ENCODE measurements at regions not wholly inside any gene's neighbourhood (a gene's known extent, or its start where the extent isn't known, plus 50 kb on each side); places are given as distances from the start of the nearest gene placed in this dataset.

GRCh38 chr12:104844123-104844522 lies 114.0 kb downstream of the SLC41A2 start:
- DNase-seq (ENCODE audit: low read depth, low spot score) (no peak), FAIRE-seq (no peak)
- intact Hi-C loops (cut with micrococcal nuclease) (no loop called here), dilution Hi-C loops (cut with MboI; ENCODE audit: extremely low pct_ligation_motif_present, low sequenced_read_pairs) (no loop called here)
- no TSS peak for BruUV-seq (replicated peaks)
- Histone ChIP-seq H3K9me3 (replicated peaks; ENCODE audit: control insufficient read depth, insufficient read depth, low read length) (no peaks in the 10 kb centered on the region), H2AFZ (ENCODE audit: low read depth, low read length) (no peak overlapping the region), H3K27me3 (ENCODE audit: control insufficient read depth in 2 of 2, insufficient read depth in 2 of 2, low read length in 2 of 2) (no peaks in the 10 kb centered on the region), H3K4me3 (replicated peaks in 1 of 3; ENCODE audit: insufficient read depth in 1 of 3, low read depth in 1 of 3, low read length in 3 of 3) (no peak overlapping the region), H3K36me3 (ENCODE audit: control insufficient read depth in 2 of 2, extremely low read depth in 1 of 2, insufficient read depth in 2 of 2, low read length in 2 of 2) (no peaks in the 10 kb centered on the region), H3K4me1 (ENCODE audit: control insufficient read depth, extremely low read depth, insufficient read depth, low read length) (no peaks in the 10 kb centered on the region), H3K9ac (replicated peaks; ENCODE audit: extremely low read depth, insufficient read depth, low read length) (no peak overlapping the region), H3K27ac (ENCODE audit: insufficient read depth, low read depth, low read length) (no peak overlapping the region), H3K4me2 (ENCODE audit: insufficient read depth, low read length) (no peak overlapping the region), H4K20me1 (replicated peaks; ENCODE audit: control insufficient read depth, extremely low read depth, insufficient read depth, low read length) (no peaks in the 10 kb centered on the region), H3K79me2 (ENCODE audit: control insufficient read depth, insufficient read depth, low read length) (no peaks in the 10 kb centered on the region), H3K9me1 (replicated peaks; ENCODE audit: control insufficient read depth, extremely low read depth, insufficient read depth, low read length) (no peaks in the 10 kb centered on the region)
- TF ChIP-seq JUN (IDR thresholded peaks at IDR 0.05; ENCODE audit: borderline replicate concordance, insufficient read depth, insufficient read length, low read depth): no peak
- TF ChIP-seq CTCF (IDR thresholded peaks at IDR 0.05; ENCODE audit: extremely low read depth in 1 of 2, insufficient read depth in 1 of 2, low read depth in 1 of 2, low read length in 2 of 2): no peak
- TF ChIP-seq MYC (IDR thresholded peaks at IDR 0.05; ENCODE audit: low read depth, low read length): no peak
- TF ChIP-seq MAX (IDR thresholded peaks at IDR 0.05; ENCODE audit: insufficient read depth, insufficient read length): no peak
- no peak for TF ChIP-seq EZH2 (IDR thresholded peaks at IDR 0.05; ENCODE audit: borderline replicate concordance, low read depth, low read length, severe bottlenecking)
- TF ChIP-seq POLR2A (IDR thresholded peaks at IDR 0.05; ENCODE audit: low read depth, low read length): no peak
- TF ChIP-seq POLR2AphosphoS5 (IDR thresholded peaks at IDR 0.05; ENCODE audit: insufficient read depth, low read depth, low read length): no peak
- no peak for TF ChIP-seq GATA2 (IDR thresholded peaks at IDR 0.05; ENCODE audit: insufficient read depth, insufficient read length, low read depth, low read length)
- no peak for TF ChIP-seq FOS (IDR thresholded peaks at IDR 0.05; ENCODE audit: borderline replicate concordance, insufficient read depth, low read length)
- POLR2A ChIA-PET: no interaction called here
- CTCF ChIA-PET: no interaction called here

Data from endothelial cell of umbilical vein (primary cell).